HCT116 (cell line): ENCODE measurements at regions not wholly inside any gene's neighbourhood (a gene's known extent, or its start where the extent isn't known, plus 50 kb on each side); places are given as distances from the start of the nearest gene placed in this dataset.

Experiments used
- ATF3 ChIP-seq: IDR thresholded peaks from 2 replicates; pipeline ENCODE4 v1.6.1; 2012
- FOSL1 ChIP-seq: IDR thresholded peaks from 2 replicates; pipeline ENCODE4 v1.6.1; 2012; ENCODE audit warnings: low read depth
- POLR2A ChIP-seq: IDR thresholded peaks from 2 replicates; pipeline ENCODE4 v1.7.0; 2011; ENCODE audit warnings: borderline replicate concordance; ENCODE audit not compliant: insufficient read depth, insufficient read length; ENCODE audit errors: extremely low read depth
- ZBTB33 ChIP-seq: IDR thresholded peaks from 2 replicates; pipeline ENCODE4 v1.6.1; 2011; ENCODE audit warnings: mild to moderate bottlenecking, low read length, moderate library complexity; ENCODE audit not compliant: insufficient replicate concordance; ENCODE audit errors: extremely low read depth

GRCh38 chr5:17340379-17340778, 122.9 kb downstream of the BASP1 start:
- TF ChIP-seq POLR2A (no peak), ZBTB33 (no peak), ATF3 (no peak), FOSL1 (no peak)
